ENCODE measurements at regions not wholly inside any gene's neighbourhood (a gene's known extent, or its start where the extent isn't known, plus 50 kb on each side); places are given as distances from the start of the nearest gene placed in this dataset.

GRCh38 chr15:93238641-93239040, 149.6 kb upstream of the RGMA start:
- no peak for TF ChIP-seq CTCF (IDR thresholded peaks at IDR 0.05; ENCODE audit: control extremely low read depth in 1 of 3, insufficient read depth in 1 of 3, low read depth in 1 of 3, low read length in 3 of 3)
- no peak for TF ChIP-seq MAX (IDR thresholded peaks at IDR 0.05)
- no peak for TF ChIP-seq TCF12 (IDR thresholded peaks at IDR 0.05; ENCODE audit: low read depth, low read length)
- TF ChIP-seq SIN3A (conservative IDR thresholded peaks at IDR 0.05 in 1 of 2, IDR thresholded peaks at IDR 0.05 in 1 of 2; ENCODE audit: low read depth in 1 of 2, low read length in 2 of 2): no peak
- TF ChIP-seq BCL11A (IDR thresholded peaks at IDR 0.05; ENCODE audit: low read depth in 2 of 2, low read length in 2 of 2): no peak
- no peak for TF ChIP-seq EP300 (IDR thresholded peaks at IDR 0.05; ENCODE audit: borderline replicate concordance in 1 of 2, low read depth in 2 of 2, low read length in 2 of 2)
- TF ChIP-seq HDAC2 (IDR thresholded peaks at IDR 0.05; ENCODE audit: borderline replicate concordance in 1 of 2, low read depth in 2 of 2, low read length in 2 of 2): no peak
- TF ChIP-seq SRF (IDR thresholded peaks at IDR 0.05; ENCODE audit: low read depth, low read length): no peak

Data from H1 (cell line).